ENCODE measurements at regions not wholly inside any gene's neighbourhood (a gene's known extent, or its start where the extent isn't known, plus 50 kb on each side); places are given as distances from the start of the nearest gene placed in this dataset.

DNA sequence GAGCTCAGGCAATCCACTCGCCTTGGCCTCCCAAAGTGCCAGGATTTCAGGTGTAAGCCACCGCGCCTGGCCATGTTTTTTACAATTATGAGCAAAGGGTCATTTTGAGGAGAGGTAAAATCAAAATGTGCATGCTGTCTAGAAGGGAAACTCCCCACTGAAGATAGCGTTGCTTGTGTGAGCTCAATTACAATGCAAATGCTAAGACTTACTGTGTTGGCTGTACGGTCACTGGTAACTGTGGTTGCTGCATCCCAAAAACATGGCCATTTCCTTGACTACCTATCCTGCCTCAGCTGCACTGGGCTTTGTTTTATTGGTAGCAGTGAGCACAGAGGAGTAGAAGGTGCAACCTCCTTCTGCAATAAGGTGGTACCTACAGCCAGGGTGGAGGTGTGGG lies 77.4 kb upstream of the SPATA31E1 start:
- WGBS, 2 donors: 94% methylated on average over 5 of the region's 5 CpGs
- Histone ChIP-seq H3K4me1 (ENCODE audit: control insufficient read depth in 5 of 5, insufficient read depth in 5 of 5, low read length in 5 of 5) (peaks cover 0 to 4% (median 0%) of the 10 kb centered on the region in 5 donors), H3K9me3 (ENCODE audit: control insufficient read depth in 4 of 4, insufficient read depth in 3 of 4, low read length in 3 of 4) (peaks cover 0 to 6% (median 2%) of the 10 kb centered on the region in 4 donors), H3K9ac (ENCODE audit: insufficient read depth in 1 of 2, low read length in 2 of 2) (no peak overlapping the region), H3K4me3 (no peak overlapping the region), H3K27me3 (ENCODE audit: control insufficient read depth in 3 of 3, insufficient read depth in 3 of 3, low read length in 2 of 3) (no peaks in the 10 kb centered on the region), H3K36me3 (ENCODE audit: control insufficient read depth in 4 of 4, insufficient read depth in 4 of 4, low read length in 4 of 4) (no peaks in the 10 kb centered on the region), H3K27ac (ENCODE audit: low read depth in 1 of 2, low read length in 1 of 2) (no peak overlapping the region)
- TF ChIP-seq, protein P1, sequence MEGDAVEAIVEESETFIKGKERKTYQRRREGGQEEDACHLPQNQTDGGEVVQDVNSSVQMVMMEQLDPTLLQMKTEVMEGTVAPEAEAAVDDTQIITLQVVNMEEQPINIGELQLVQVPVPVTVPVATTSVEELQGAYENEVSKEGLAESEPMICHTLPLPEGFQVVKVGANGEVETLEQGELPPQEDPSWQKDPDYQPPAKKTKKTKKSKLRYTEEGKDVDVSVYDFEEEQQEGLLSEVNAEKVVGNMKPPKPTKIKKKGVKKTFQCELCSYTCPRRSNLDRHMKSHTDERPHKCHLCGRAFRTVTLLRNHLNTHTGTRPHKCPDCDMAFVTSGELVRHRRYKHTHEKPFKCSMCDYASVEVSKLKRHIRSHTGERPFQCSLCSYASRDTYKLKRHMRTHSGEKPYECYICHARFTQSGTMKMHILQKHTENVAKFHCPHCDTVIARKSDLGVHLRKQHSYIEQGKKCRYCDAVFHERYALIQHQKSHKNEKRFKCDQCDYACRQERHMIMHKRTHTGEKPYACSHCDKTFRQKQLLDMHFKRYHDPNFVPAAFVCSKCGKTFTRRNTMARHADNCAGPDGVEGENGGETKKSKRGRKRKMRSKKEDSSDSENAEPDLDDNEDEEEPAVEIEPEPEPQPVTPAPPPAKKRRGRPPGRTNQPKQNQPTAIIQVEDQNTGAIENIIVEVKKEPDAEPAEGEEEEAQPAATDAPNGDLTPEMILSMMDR (IDR thresholded peaks at IDR 0.05; ENCODE audit: control extremely low read depth, extremely low read depth): no peak
- ATAC-seq (ENCODE audit: insufficient read depth, low FRiP score) (no peak), DNase-seq (no peak)

DNA sequence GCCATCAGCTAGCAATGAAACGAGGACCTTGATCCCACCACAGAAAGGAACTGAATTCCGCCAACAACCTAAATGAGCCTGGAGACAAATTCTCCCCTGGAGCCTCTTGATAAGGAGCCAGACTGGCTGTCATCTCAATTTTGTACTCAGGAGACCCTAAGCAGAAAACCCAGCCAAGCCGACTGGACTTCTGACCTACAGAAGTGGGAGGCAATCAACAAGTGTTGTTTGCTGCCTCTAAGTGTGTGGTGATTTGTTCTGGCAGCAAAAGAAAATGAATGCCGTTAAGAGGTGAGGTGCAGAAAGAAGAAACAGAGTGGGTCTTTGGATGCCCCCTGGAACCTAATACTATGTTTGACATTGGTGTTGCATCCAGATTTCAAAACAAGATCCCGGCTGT lies 72.7 kb upstream of the SPATA31E1 start:
- Histone ChIP-seq H3K9me3 (ENCODE audit: control insufficient read depth in 4 of 4, insufficient read depth in 3 of 4, low read length in 3 of 4) (peaks cover 0 to 6% (median 2%) of the 10 kb centered on the region in 4 donors), H3K4me1 (ENCODE audit: control insufficient read depth in 5 of 5, insufficient read depth in 5 of 5, low read length in 5 of 5) (peaks cover 0 to 4% (median 0%) of the 10 kb centered on the region in 5 donors), H3K27me3 (ENCODE audit: control insufficient read depth in 3 of 3, insufficient read depth in 3 of 3, low read length in 2 of 3) (no peaks in the 10 kb centered on the region), H3K36me3 (ENCODE audit: control insufficient read depth in 4 of 4, insufficient read depth in 4 of 4, low read length in 4 of 4) (no peaks in the 10 kb centered on the region), H3K27ac (ENCODE audit: low read depth in 1 of 2, low read length in 1 of 2) (no peak overlapping the region), H3K9ac (ENCODE audit: insufficient read depth in 1 of 2, low read length in 2 of 2) (no peak overlapping the region), H3K4me3 (no peak overlapping the region)
- DNase-seq (peak in 1 of 3 donors; percentile 23), ATAC-seq (ENCODE audit: insufficient read depth, low FRiP score) (no peak)
- TF ChIP-seq, protein P1 (IDR thresholded peaks at IDR 0.05; ENCODE audit: control extremely low read depth, extremely low read depth): no peak
- 80 to 88% methylated on average over 5 of the region's 5 CpGs for WGBS, 2 donors

DNA sequence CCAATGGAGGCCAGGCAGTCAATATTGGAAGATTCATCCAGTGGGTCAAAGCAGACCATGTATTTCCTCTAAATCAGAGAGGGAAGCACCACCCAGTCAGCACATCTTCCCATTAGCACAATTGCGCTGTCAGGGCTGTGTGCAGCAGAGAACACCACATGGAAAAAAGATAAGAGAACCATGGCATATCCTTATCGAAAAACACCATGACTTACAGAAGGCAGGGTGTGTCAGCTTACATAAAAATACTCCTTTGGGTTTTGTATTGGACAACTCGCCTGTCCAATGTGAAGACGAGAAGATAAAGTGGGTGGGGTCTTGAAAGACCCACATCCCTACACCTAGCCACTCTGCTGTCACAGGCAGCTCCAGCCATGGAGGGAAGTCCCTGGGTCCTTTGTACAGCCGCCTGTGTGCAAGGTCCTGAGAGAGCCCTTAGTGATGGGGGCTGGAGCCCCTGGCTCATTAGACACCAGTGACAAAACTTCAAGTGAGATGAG lies 71.9 kb upstream of the SPATA31E1 start:
- Histone ChIP-seq H3K9ac (ENCODE audit: insufficient read depth in 1 of 2, low read length in 2 of 2) (no peak overlapping the region), H3K27me3 (ENCODE audit: control insufficient read depth in 3 of 3, insufficient read depth in 3 of 3, low read length in 2 of 3) (no peaks in the 10 kb centered on the region), H3K4me1 (ENCODE audit: control insufficient read depth in 5 of 5, insufficient read depth in 5 of 5, low read length in 5 of 5) (peaks cover 0 to 4% (median 0%) of the 10 kb centered on the region in 5 donors), H3K36me3 (ENCODE audit: control insufficient read depth in 4 of 4, insufficient read depth in 4 of 4, low read length in 4 of 4) (no peaks in the 10 kb centered on the region), H3K9me3 (ENCODE audit: control insufficient read depth in 4 of 4, insufficient read depth in 3 of 4, low read length in 3 of 4) (peaks cover 0 to 6% (median 2%) of the 10 kb centered on the region in 4 donors), H3K27ac (ENCODE audit: low read depth in 1 of 2, low read length in 1 of 2) (no peak overlapping the region), H3K4me3 (no peak overlapping the region)
- DNase-seq (no peak), ATAC-seq (ENCODE audit: insufficient read depth, low FRiP score) (no peak)
- WGBS, 2 donors: 82 to 86% methylated on average over 5 of the region's 5 CpGs
- TF ChIP-seq, protein P1 (IDR thresholded peaks at IDR 0.05; ENCODE audit: control extremely low read depth, extremely low read depth): no peak
